T-cell (primary cell): ENCODE measurements at regions not wholly inside any gene's neighbourhood (a gene's known extent, or its start where the extent isn't known, plus 50 kb on each side); places are given as distances from the start of the nearest gene placed in this dataset.

Experiments
- ATAC-seq, 4 experiments: fragments of 200-7000 bp in 3 of 4; fragments of 150-1000 bp in 1 of 4; cut with Tn5 transposase; replicated peaks in 1 of 4; 1 replicate in 3 of 4; 2 replicates in 1 of 4; pipeline ENCODE4 v1.10.0; 2021; ENCODE audit warnings: moderate library complexity in 3 of 4, mild to moderate bottlenecking in 2 of 4, moderate number of reproducible peaks in 1 of 4
- CTCF ChIA-PET, 2 donors: fragments of 300-600 bp; sonication (Branson Sonifier 250); formaldehyde crosslinking; loops; one replicate each; lab custom pipeline; 2022; ENCODE audit warnings: antibody characterized with exemption in 2 of 2; lab: Charles Lee
- POLR2A ChIA-PET, 2 donors: fragments of 300-600 bp; sonication (Branson Sonifier 250); formaldehyde crosslinking; loops; one replicate each; lab custom pipeline; 2022; ENCODE audit warnings: antibody characterized with exemption in 2 of 2; lab: Charles Lee
- DNase-seq, 35 experiments: peaks; one replicate each; pipeline versions ENCODE4 v3.0.0 to v3.0.0-alpha.2; 2013 to 2023
- H3K27ac ChIP-seq: one replicate; pipeline ENCODE4 v1.5.1; 2013; ENCODE audit warnings: low read length
- H3K27me3 ChIP-seq, 2 experiments: replicated peaks in 1 of 2; 1 replicate in 1 of 2; 2 replicates in 1 of 2; pipeline versions ENCODE4 v1.6.1 to v1.7.0; 2013; ENCODE audit warnings: low read length in 1 of 2, mixed read lengths in 1 of 2; ENCODE audit not compliant: control insufficient read depth in 2 of 2, insufficient read depth in 2 of 2; ENCODE audit errors: extremely low read depth in 1 of 2
- H3K36me3 ChIP-seq, 2 donors: 1 replicate in 1 of 2; 2 replicates in 1 of 2; pipeline versions ENCODE4 v1.6.1 to v1.7.0; 2013; ENCODE audit warnings: low read length in 1 of 2; ENCODE audit not compliant: control insufficient read depth in 2 of 2, insufficient read depth in 1 of 2; ENCODE audit errors: extremely low read depth in 1 of 2
- H3K4me1 ChIP-seq, 2 experiments: 1 replicate in 1 of 2; 2 replicates in 1 of 2; pipeline versions ENCODE4 v1.6.1 to v1.7.0; 2013; ENCODE audit warnings: low read length in 2 of 2, mixed read lengths in 1 of 2; ENCODE audit not compliant: insufficient read depth in 2 of 2, control insufficient read depth in 1 of 2; ENCODE audit errors: extremely low read depth in 1 of 2
- H3K4me3 ChIP-seq, 2 donors: 1 replicate in 1 of 2; 2 replicates in 1 of 2; pipeline versions ENCODE4 v1.5.1 to v1.7.0; 2013; ENCODE audit warnings: mild to moderate bottlenecking in 2 of 2, low read length in 1 of 2, moderate library complexity in 1 of 2; ENCODE audit not compliant: control insufficient read depth in 1 of 2; ENCODE audit errors: extremely low read depth in 1 of 2
- H3K9me3 ChIP-seq: 2 replicates; pipeline ENCODE4 v1.7.0; 2013
- H3K27ac Mint-ChIP-seq, 2 donors: one replicate each; pipeline ENCODE4 v1.8.0; 2020 to 2021; ENCODE audit warnings: mild to moderate bottlenecking in 2 of 2, mixed read lengths in 2 of 2
- H3K27me3 Mint-ChIP-seq, 2 donors: one replicate each; pipeline ENCODE4 v1.8.0; 2021 to 2022; ENCODE audit warnings: mixed read lengths in 2 of 2
- H3K36me3 Mint-ChIP-seq: one replicate; pipeline ENCODE4 v1.8.0; 2021; ENCODE audit warnings: mixed read lengths
- H3K4me1 Mint-ChIP-seq, 3 donors: one replicate each; pipeline ENCODE4 v1.8.0; 2020 to 2022; ENCODE audit warnings: mixed read lengths in 3 of 3, mild to moderate bottlenecking in 1 of 3
- H3K4me3 Mint-ChIP-seq, 3 donors: one replicate each; pipeline ENCODE4 v1.8.0; 2020 to 2022; ENCODE audit warnings: mild to moderate bottlenecking in 3 of 3, mixed read lengths in 3 of 3, moderate library complexity in 3 of 3
- H3K9me3 Mint-ChIP-seq, 3 donors: one replicate each; pipeline ENCODE4 v1.8.0; 2020 to 2022; ENCODE audit warnings: mixed read lengths in 3 of 3
- WGBS: methylation state at CpG from one replicate; pipeline ENCODE4 v1.1.5; 2013; ENCODE audit warnings: missing lambda C conversion rate; ENCODE audit not compliant: insufficient coverage; 5-methylcytosine and 5-hydroxymethylcytosine counted together

DNA sequence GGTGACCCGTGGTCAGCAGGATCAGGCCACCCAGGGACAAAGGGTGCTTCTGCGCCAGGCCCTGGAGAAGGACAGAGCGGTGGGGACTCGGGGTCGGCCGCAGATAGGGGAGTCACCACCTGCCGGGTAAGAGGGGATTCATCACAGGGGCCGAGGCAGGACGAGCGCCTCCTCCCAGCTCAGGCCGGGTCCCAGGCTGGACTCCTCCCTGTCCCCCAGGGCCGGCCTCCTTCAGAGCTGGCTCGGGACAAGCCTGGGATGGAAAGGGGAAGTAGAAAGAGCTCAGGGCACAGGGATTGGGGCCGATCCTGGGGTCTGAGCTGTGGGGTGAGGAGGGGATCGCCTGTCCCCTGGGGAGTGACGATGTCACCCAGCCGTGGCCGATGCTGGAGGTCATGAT is 139.4 kb downstream of the GPCPD1 start:
- H3K9me3 Mint-ChIP-seq: no peaks in the 10 kb centered on the region
- no peak for ATAC-seq
- H3K36me3 ChIP-seq: no peaks in the 10 kb centered on the region
- H3K27ac Mint-ChIP-seq: no peak overlapping the region
- POLR2A ChIA-PET: no interaction called here
- H3K9me3 ChIP-seq: no peaks in the 10 kb centered on the region
- CTCF ChIA-PET: no interaction called here
- no peaks in the 10 kb centered on the region for H3K4me1 Mint-ChIP-seq
- H3K4me3 Mint-ChIP-seq: no peak overlapping the region
- H3K27me3 Mint-ChIP-seq: peaks cover 9 to 23% of the 10 kb centered on the region in 2 donors
- H3K36me3 Mint-ChIP-seq: no peaks in the 10 kb centered on the region
- peaks cover 0 to 25% of the 10 kb centered on the region in 2 experiments for H3K27me3 ChIP-seq
- no peak overlapping the region for H3K27ac ChIP-seq
- WGBS: 82% methylated on average over 6 of the region's 18 CpGs
- no peaks in the 10 kb centered on the region for H3K4me1 ChIP-seq
- H3K4me3 ChIP-seq: no peak overlapping the region
- no peak for DNase-seq

DNA sequence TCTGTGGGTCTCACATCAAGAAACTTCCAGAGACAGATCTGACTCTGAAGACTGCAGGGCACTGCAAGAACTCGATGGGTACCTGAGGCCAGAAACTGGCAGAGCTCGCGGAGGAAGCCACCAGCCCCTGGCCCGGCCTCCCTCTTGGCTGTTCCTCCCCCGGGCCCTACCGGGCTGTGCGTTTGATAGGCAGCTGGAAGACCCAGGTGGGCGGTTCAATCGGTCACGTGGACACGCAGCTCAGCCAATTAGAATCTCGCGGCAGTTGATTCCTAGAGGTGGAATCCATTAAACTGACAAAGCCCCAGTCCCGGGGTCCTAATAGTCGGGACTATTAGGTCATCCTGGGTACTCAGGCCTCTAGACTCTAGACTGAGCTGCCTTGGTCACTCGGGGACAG is 139.9 kb downstream of the GPCPD1 start:
- Histone ChIP-seq H3K27me3 (peaks cover 0 to 25% of the 10 kb centered on the region in 2 experiments), H3K4me1 (no peaks in the 10 kb centered on the region), H3K27ac (no peak overlapping the region), H3K36me3 (no peaks in the 10 kb centered on the region), H3K9me3 (no peaks in the 10 kb centered on the region), H3K4me3 (no peak overlapping the region)
- no peaks in the 10 kb centered on the region for H3K9me3 Mint-ChIP-seq
- POLR2A ChIA-PET: no interaction called here
- no peak overlapping the region for H3K27ac Mint-ChIP-seq
- CTCF ChIA-PET: no interaction called here
- no peak for DNase-seq
- H3K4me3 Mint-ChIP-seq: no peak overlapping the region
- H3K4me1 Mint-ChIP-seq: no peaks in the 10 kb centered on the region
- WGBS: 89% methylated on average over 16 of the region's 16 CpGs
- H3K27me3 Mint-ChIP-seq: peaks cover 9 to 24% of the 10 kb centered on the region in 2 donors
- no peak for ATAC-seq
- H3K36me3 Mint-ChIP-seq: no peaks in the 10 kb centered on the region

DNA sequence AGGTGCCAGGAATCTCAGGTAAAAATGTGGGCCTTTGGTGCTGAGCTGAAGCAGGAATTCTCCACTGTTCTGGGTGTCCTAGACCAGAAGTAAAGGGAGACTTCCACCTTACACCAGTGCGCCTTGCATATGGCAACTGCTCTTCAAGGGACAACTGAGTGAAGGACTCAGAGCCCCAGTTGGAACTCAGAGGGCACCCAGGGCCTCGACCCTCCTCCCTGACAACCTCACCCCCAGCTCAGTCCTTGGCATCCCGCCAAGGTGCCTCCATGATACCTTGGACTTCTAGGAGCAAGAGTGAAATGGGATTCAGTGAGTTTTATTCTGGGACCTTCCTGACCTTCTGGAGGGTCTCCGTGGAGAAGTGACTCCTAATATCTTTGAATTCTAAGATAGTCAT is 140.3 kb downstream of the GPCPD1 start:
- H3K27ac ChIP-seq: no peak overlapping the region
- Mint-ChIP-seq H3K27me3 (peaks cover 9 to 29% of the 10 kb centered on the region in 2 donors), H3K27ac (no peak overlapping the region), H3K9me3 (no peaks in the 10 kb centered on the region), H3K4me1 (no peaks in the 10 kb centered on the region), H3K36me3 (no peaks in the 10 kb centered on the region), H3K4me3 (no peak overlapping the region)
- no peak for ATAC-seq
- no peak for DNase-seq
- no peak overlapping the region for H3K4me3 ChIP-seq
- CTCF ChIA-PET: no interaction called here
- POLR2A ChIA-PET: no interaction called here
- 100% methylated on average over 1 of the region's 4 CpGs for WGBS
- H3K9me3 ChIP-seq: no peaks in the 10 kb centered on the region
- H3K27me3 ChIP-seq: peaks cover 0 to 26% of the 10 kb centered on the region in 2 experiments
- no peaks in the 10 kb centered on the region for H3K36me3 ChIP-seq
- no peaks in the 10 kb centered on the region for H3K4me1 ChIP-seq

DNA sequence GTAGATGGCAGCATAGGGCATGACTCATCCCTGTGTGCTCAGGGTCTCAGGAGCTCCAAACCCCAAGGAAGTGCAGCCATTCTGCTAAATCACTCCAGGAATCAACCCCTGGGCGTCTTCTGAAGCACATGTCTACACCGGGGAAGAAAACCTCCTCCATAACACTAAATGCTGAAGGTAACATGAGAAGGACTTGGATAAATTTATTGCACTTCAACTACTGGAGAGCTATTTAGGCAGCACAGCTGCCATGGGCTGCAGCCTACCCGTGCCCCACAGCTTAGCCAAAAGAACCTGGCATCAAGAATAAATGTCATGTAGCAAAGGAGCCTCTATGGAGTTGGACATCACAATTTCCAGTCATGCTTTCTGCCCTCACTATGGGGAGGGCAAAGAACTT is 141.7 kb downstream of the GPCPD1 start:
- Mint-ChIP-seq H3K36me3 (no peaks in the 10 kb centered on the region), H3K4me1 (no peaks in the 10 kb centered on the region), H3K4me3 (no peak overlapping the region), H3K27ac (no peak overlapping the region), H3K9me3 (no peaks in the 10 kb centered on the region), H3K27me3 (peaks cover 9 to 34% of the 10 kb centered on the region in 2 donors)
- no peaks in the 10 kb centered on the region for H3K4me1 ChIP-seq
- DNase-seq: no peak
- no peak overlapping the region for H3K27ac ChIP-seq
- no CpG with 5 or more reads among the region's 3 CpGs for WGBS
- no peak for ATAC-seq
- ChIA-PET POLR2A (no interaction called here), CTCF (no interaction called here)
- no peaks in the 10 kb centered on the region for H3K9me3 ChIP-seq
- no peak overlapping the region for H3K4me3 ChIP-seq
- H3K36me3 ChIP-seq: no peaks in the 10 kb centered on the region
- peaks cover 0 to 30% of the 10 kb centered on the region in 2 experiments for H3K27me3 ChIP-seq

DNA sequence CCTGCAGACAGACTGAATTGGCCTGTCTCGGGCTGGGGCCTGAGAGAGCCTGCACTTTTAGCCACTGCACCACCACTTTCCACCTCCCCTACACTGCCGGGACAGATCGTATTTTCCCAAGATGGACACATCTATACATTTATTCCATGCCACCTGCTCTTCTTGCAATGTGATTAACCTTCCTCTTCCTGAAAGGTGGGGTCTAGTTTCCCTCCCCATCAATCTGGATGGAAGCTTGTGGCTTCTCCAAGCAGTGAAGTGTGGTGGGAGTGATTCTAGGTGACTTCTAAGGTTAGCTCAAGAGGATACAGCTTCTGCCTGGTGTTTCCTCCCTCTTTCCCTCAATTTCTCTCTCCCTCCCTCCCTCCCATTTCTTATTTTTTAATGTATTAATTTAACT is 143.7 kb downstream of the GPCPD1 start:
- Mint-ChIP-seq H3K36me3 (no peaks in the 10 kb centered on the region), H3K27me3 (peaks cover 10 to 45% of the 10 kb centered on the region in 2 donors), H3K27ac (no peak overlapping the region)

DNA sequence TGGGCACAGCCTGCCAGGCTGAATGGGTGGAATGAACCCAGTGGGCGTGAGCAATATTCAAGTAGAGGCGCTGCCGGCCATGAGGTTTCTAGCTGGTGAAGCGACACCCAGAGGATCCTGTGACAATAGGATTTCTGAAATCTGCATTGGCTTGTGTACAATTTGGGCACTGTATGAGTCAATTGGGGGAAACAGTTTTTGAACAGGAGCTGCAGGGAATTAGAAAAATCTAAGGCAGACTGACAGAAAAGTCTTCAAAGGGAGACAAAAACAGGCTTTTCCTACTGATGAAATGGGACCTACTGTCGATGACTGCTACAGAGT is 145.2 kb downstream of the GPCPD1 start:
- Mint-ChIP-seq H3K4me1 (no peaks in the 10 kb centered on the region), H3K36me3 (no peaks in the 10 kb centered on the region), H3K4me3 (no peak overlapping the region), H3K27me3 (peaks cover 21 to 52% of the 10 kb centered on the region in 2 donors), H3K9me3 (peaks cover 3 to 11% (median 7%) of the 10 kb centered on the region in 3 donors), H3K27ac (no peak overlapping the region)
- ChIA-PET POLR2A (no interaction called here), CTCF (no interaction called here)
- ATAC-seq: no peak
- 79% methylated on average over 5 of the region's 5 CpGs for WGBS
- H3K4me1 ChIP-seq: no peaks in the 10 kb centered on the region
- H3K27me3 ChIP-seq: peaks cover 0 to 32% of the 10 kb centered on the region in 2 experiments
- H3K27ac ChIP-seq: no peak overlapping the region
- H3K36me3 ChIP-seq: no peaks in the 10 kb centered on the region
- no peaks in the 10 kb centered on the region for H3K9me3 ChIP-seq
- H3K4me3 ChIP-seq: no peak overlapping the region
- no peak for DNase-seq

More for the DNA sequence above, 143.7 kb downstream of the GPCPD1 start:
- WGBS: 91% methylated on average over 1 of the region's 3 CpGs
- Histone ChIP-seq H3K4me1 (no peaks in the 10 kb centered on the region), H3K27me3 (peaks cover 0 to 41% of the 10 kb centered on the region in 2 experiments), H3K27ac (no peak overlapping the region), H3K4me3 (no peak overlapping the region), H3K9me3 (no peaks in the 10 kb centered on the region), H3K36me3 (no peaks in the 10 kb centered on the region)
- Mint-ChIP-seq H3K9me3 (peaks cover 0 to 2% (median 0%) of the 10 kb centered on the region in 3 donors), H3K4me3 (no peak overlapping the region), H3K4me1 (no peaks in the 10 kb centered on the region)
- POLR2A ChIA-PET: no interaction called here
- ATAC-seq (no peak), DNase-seq (no peak)
- CTCF ChIA-PET: no interaction called here
